HG03025 (cell line): ENCODE measurements at regions not wholly inside any gene's neighbourhood (a gene's known extent, or its start where the extent isn't known, plus 50 kb on each side); places are given as distances from the start of the nearest gene placed in this dataset.
"Not testable (repeated sequence)": the region's sequence is repeated elsewhere in the genome, so short reads cannot be mapped to it uniquely, and the experiment has no call there.

ENCODE experiments used
- ATAC-seq: cut with Tn5 transposase; IDR thresholded peaks from one replicate; pipeline ENCODE4 v1.9.1; 2021; ENCODE audit warnings: mild to moderate bottlenecking, moderate library complexity; ENCODE audit not compliant: unreplicated experiment, low FRiP score

- no peak for ATAC-seq
Observed at GRCh38 chr16:79856581-79856980, 256.0 kb upstream of the MAF start.

DNA sequence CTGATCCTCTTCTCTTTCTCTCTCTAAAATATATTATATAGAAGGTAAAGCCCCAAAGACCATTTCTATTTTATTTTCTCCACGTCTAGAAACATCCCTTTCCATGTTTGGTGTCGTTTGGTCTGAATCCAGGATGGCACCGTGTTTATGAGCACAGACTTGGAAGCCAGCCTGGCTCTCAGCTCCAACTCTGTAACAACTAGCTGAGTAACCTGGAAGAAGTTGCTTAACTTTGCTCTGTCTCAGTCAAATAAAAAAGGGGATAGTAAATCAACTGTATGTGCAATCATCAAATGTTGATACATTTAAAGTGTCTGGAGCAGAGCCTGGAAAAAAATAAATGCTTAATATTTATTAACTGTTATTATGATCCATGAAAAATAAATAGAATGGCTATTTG is 249.8 kb upstream of the MAF start:
- no peak for ATAC-seq

DNA sequence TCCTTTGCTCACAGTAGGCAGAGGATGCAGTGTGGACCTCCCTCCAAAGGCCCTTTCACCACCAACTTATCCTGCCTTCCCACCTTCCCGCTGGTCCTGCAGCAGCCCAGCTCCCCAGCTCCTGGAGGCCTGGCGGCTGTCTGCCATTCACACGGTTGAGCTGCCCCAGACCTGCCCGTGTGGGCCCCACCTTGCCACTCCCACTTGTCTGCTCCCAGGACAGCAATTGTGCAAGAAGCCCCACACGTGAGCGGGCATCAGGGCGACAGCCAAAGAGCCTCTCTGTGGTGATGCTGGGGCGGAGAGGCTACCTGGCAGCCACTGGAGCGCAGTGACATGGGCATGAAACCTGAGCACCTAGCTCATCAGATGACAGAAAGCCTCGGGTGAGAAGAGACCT is 248.6 kb upstream of the MAF start:
- ATAC-seq = no peak

GRCh38 chr16:79848719-79849118 is 248.2 kb upstream of the MAF start:
- ATAC-seq = no peak

GRCh38 chr16:79847569-79847968 is 247.0 kb upstream of the MAF start:
- no peak for ATAC-seq

- ATAC-seq = no peak
Observed at GRCh38 chr16:79847101-79847500, 246.6 kb upstream of the MAF start.

- no peak for ATAC-seq
Observed at GRCh38 chr16:79845734-79846135, 245.2 kb upstream of the MAF start.

GRCh38 chr16:79845033-79845733 is 244.6 kb upstream of the MAF start:
- ATAC-seq = peak; percentile 90

GRCh38 chr16:79844603-79845002 is 244.1 kb upstream of the MAF start:
- no peak for ATAC-seq

DNA sequence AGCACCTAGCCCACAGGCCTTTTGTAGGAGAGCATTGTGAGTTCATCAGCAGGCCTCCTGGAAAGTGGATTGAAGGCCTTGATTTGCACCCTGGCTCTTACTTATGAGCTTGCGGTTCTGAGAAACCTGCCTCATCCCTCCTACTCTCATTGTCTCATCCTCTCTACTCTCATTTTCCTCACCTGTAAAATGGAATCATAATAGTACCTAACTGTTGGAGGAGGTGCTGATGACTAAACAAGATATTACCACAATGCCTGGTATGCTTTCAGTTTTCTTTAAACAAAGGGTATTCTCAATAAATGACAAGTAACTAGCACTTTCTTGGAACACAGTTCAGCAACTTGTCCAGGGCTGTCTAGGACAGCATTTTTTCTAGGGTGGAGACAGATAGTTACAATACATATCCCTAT is 243.1 kb upstream of the MAF start:
- ATAC-seq = no peak

GRCh38 chr16:79843145-79843544 is 242.6 kb upstream of the MAF start:
- no peak for ATAC-seq

DNA sequence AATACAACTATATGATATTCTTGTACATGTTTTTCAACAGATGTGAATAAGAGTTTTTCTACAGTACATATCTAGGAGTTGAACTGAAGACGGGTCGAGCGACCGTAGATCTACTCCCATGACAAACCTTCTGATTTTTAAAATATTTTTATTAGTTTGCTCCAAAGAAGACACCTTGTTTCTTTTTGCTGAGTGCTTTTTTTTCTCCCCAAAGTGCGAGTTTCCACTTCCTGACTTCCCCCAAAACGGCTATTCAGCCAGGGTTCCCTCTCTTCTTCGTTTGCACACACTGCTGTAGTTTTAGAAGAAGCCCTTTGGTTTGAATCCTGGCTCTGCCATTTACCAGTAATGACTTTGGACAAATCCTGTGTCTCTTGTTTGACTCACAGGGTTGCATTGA is 241.7 kb upstream of the MAF start:
- ATAC-seq = no peak

DNA sequence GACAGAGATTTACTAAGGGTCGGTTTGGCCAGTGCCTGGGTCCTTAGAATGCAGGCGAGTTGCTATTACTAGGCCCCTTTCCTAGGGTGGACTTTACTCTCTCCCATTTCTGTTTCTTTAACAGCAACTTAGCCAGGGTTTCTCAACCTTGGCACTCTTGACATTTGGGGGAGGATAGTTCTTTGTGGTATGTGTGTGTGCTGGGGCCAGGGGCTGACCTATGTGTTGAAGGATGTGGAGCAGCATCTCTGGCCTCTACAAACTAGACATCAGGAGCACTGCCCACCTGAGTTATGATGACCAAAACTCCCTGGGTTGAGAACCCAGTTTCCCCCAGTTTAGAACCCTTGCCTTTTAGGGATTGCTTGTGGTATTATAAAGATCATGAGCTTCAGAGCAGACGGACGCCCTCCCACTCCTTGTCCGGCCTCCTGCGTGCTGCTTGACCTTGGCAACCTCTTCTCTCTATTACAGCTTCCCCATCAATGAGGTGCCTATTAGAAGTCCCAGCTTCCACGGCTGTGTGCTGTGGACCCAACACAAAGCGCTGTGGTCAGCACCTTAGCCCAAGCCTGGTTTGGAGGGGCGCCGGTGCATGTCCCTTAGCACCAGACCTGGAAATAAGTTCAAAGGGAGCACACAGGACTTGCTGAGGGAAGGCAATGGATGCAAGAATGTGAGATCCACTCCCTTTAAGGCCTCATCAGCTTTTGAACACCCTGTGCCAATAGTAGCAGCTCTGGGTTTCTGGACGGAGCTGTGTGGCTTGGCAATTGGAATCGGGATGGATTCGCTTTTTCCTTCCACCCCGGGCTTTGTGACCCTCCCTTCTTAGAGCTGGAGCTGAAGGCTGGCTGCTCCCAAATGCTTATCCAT is 239.2 kb upstream of the MAF start:
- ATAC-seq = no peak

- ATAC-seq = no peak
Observed at GRCh38 chr16:79838496-79839259, 238.1 kb upstream of the MAF start.

DNA sequence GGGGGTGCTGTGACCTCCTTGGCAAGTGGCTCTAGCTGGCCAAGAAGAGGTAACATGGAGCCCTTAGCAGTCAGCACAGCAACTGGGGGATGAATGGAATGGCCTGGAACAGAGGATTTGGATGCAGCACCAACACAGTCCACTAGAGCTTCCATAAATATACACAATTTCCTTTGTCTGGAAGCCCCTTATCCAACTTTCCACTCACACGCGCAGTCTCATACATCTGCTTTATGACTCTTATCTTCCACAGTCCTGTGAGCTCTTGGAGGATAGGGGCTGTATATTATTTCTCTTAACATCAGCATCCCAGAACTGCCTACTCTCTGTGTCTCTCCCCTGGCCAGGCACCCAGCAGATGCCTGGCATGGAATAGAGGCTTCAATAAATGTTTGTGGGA is 235.6 kb upstream of the MAF start:
- ATAC-seq = no peak

DNA sequence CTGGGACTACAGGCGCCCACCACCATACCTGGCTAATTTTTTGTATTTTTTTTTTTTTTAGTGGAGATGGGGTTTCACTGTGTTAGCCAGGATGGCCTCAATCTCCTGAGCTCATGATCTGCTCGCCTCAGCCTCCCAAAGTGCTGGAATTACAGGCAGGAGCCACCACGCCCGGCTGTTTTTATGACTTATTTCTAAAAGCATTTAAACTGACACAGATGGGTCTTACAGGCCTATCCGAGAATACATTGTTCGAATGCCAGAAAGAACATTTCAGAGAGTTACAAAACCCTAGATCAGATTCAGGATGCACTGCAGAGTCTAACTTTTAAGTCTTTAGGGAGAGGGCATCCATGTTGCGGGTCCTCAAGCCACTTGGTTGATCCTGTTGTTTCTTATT is 234.7 kb upstream of the MAF start:
- no peak for ATAC-seq

GRCh38 chr16:79834720-79835119 is 234.2 kb upstream of the MAF start:
- ATAC-seq = no peak

DNA sequence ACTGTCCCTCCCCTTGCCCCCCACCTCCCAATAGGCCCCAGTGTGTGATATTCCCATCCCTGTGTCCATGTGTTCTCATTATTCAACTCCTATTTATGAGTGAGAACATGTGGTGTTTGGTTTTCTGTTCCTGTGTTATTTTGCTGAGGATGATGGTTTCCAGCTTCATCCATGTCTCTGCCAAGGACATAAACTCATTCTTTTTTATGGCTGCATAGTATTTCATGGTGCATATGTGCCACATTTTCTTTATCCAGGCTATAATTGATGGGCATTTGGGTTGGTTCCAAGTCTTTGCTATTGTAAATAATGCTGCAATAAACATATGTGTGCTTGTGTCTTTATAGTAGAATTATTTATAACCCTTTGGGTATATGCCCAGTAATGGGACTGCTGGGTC is 233.5 kb upstream of the MAF start:
- not testable (repeated sequence) for ATAC-seq

DNA sequence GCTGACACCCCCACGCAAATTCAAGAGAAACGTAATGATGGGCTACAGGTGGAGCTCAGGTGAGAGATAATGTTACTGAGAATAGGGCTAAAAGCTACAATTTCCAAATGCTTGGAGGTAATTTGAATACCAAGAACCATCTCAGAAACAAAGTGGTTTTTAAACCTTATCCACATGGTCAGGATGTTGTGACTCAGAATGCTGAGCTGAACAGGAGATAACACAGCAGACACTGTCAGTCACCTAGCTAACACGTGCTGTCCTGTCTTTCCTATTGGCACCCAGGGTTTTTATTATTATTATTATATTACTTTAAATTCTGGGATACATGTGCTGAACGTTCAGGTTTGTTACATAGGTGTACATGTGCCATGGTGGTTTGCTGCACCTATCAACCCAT is 233.0 kb upstream of the MAF start:
- ATAC-seq = no peak

GRCh38 chr16:79826732-79827475 is 226.4 kb upstream of the MAF start:
- ATAC-seq = no peak

GRCh38 chr16:79825002-79825401 is 224.5 kb upstream of the MAF start:
- no peak for ATAC-seq
